GM06990 (cell line): ENCODE measurements at regions not wholly inside any gene's neighbourhood (a gene's known extent, or its start where the extent isn't known, plus 50 kb on each side); places are given as distances from the start of the nearest gene placed in this dataset.
"Not testable (repeated sequence)": the region's sequence is repeated elsewhere in the genome, so short reads cannot be mapped to it uniquely, and the experiment has no call there.

Source experiments
- DNase-seq: peaks from one replicate; pipeline ENCODE4 v3.0.0-alpha.2; 2011; ENCODE audit not compliant: insufficient read length; ENCODE audit errors: extremely low read depth
- H3K27me3 ChIP-seq: replicated peaks from 2 replicates; pipeline ENCODE4 v1.6.0; 2011; ENCODE audit warnings: low read length; ENCODE audit not compliant: control insufficient read depth, insufficient read depth
- H3K36me3 ChIP-seq: 2 replicates; pipeline ENCODE4 v1.5.1; 2011; ENCODE audit warnings: low read length; ENCODE audit not compliant: control insufficient read depth, insufficient read depth
- H3K4me3 ChIP-seq: replicated peaks from 2 replicates; pipeline ENCODE4 v1.5.1; 2011; ENCODE audit warnings: low read depth, mild to moderate bottlenecking, control low read depth, low read length
- TF ChIP-seq, protein P1 (sequence below): IDR thresholded peaks from 2 replicates; pipeline ENCODE4 v1.5.1; 2011; ENCODE audit warnings: low read length, control low read depth, mild to moderate bottlenecking, inconsistent platforms; ENCODE audit not compliant: insufficient read depth, poor library complexity, severe bottlenecking

DNA sequence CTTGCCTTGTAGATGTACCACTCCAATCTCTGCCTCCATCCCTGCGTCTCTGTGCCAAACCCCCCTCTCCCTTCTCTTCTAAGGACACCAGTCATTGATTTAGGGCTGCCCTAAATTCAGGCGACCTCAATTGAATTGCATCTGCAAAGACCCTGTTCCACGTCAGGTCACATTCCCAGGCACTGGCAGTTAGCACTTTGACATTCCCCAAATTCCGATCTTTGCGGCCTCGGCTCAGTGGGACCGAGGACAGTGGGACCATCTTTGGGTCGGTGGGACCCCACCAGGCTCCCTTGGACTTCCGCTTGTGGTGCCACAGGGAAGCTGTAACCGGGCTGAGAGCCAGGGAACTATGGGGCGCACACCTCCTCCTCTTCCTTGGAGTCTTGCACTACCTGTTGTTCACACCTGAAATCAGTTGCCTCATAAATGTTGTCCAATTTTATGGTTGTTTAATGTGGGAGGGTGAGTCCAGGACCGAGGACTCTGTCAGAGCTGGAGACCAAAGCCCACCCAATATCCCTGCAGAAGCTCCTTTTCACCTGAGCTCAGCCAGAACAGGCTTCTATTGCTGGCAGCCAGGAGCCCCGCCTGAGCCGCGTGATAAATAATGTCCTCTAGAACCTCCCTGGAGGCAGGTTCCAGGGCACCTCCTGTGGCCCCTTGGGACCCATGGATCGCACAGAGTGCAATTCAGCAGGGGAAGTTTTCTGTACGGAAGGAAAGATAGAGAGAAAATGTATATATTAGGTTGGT, 271.6 kb downstream of the EIPR1 start:
- Histone ChIP-seq H3K4me3 (no peak overlapping the region), H3K27me3 (peaks cover 2% of the 10 kb centered on the region), H3K36me3 (no peaks in the 10 kb centered on the region)
- DNase-seq = no peak
- TF ChIP-seq, protein P1, sequence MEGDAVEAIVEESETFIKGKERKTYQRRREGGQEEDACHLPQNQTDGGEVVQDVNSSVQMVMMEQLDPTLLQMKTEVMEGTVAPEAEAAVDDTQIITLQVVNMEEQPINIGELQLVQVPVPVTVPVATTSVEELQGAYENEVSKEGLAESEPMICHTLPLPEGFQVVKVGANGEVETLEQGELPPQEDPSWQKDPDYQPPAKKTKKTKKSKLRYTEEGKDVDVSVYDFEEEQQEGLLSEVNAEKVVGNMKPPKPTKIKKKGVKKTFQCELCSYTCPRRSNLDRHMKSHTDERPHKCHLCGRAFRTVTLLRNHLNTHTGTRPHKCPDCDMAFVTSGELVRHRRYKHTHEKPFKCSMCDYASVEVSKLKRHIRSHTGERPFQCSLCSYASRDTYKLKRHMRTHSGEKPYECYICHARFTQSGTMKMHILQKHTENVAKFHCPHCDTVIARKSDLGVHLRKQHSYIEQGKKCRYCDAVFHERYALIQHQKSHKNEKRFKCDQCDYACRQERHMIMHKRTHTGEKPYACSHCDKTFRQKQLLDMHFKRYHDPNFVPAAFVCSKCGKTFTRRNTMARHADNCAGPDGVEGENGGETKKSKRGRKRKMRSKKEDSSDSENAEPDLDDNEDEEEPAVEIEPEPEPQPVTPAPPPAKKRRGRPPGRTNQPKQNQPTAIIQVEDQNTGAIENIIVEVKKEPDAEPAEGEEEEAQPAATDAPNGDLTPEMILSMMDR = no peak

DNA sequence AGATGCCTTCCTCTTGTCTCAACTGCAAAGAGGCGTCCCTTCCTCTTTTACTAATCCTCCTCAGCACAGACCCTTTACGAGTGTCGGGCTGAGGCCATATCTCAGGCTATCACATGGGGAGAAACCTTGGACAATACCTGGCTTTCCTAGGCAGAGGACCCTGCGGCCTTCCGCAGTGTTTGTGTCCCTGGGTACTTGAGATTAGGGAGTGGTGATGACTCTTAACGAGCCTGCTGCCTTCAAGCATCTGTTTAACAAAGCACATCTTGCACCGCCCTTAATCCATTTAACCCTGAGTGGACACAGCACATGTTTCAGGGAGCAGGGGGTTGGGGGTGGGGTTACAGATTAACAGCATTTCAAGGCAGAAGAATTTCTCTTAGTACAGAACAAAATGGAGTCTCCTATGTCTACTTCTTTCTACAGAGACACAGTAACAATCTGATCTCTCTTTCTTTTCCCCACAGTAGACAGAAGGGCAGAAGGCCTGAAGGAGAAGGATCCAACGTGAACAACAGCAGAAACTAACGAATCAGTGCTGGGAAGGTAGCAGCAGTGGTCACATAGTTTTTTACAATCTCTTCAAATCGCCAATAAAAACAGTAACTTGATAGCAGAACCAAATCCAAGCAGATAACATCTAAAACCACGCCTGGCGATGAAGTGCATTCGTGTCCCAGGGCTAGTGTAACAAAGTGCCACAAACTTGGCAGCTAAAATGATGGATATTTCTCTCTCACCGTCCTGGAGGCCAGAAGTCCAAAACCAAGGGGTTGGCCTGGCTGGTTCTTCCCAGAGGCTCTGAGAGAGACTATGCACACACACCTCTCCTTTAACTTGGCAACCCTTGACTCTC, 272.4 kb downstream of the EIPR1 start:
- not testable (repeated sequence) for H3K27me3 ChIP-seq, H3K36me3 ChIP-seq, H3K4me3 ChIP-seq, DNase-seq

DNA sequence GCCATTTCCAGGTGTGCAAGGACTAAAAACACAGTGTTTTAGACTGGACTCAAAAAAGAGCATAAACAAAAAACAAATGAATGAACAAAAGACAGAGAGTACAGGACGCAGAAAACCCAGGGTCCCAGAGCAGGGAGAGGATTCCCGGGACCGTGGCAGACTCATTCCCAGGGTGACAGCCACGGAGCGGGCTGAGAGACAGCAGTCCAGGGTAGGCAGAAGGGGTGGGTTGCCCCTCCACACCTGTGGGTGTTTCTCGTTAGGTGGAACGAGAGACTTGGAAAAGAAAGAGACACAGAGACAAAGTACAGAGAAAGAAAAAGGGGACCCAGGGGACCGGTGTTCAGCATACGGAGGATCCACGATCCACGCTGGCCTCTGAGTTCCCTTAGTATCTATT, 273.4 kb downstream of the EIPR1 start:
- no peak overlapping the region for H3K4me3 ChIP-seq
- TF ChIP-seq, protein P1 = no peak
- no peak for DNase-seq
- peaks cover 2% of the 10 kb centered on the region for H3K27me3 ChIP-seq
- H3K36me3 ChIP-seq = no peaks in the 10 kb centered on the region

DNA sequence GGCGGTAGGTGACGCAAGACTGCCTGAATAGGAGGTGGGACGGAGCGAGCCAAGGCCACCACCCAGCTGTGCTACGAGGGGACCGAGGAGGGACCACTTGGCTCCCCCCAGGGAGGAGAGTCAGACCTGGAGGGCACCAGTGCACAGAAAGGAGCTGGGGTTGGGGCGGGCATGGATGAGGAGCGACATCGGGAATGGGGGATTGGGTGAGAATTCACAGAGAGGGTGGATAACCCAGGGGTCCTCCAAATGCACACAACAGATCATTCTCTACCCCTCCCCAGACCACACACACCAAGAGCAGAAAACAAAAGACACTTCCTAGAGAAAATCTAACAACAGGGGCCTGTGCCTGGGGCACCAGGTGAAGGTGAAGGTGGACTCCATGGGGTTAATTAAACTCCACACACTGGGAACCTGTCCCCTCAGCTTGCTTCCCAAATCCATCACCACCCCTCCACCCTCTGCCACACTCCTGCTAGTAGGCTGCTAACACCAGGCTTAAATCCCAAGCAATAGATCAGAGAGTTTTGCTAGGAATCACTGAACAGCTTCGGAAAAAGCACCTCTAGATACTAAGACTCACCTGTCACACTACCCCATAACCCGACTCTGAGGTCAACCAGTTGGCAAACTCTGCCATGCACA, 274.6 kb downstream of the EIPR1 start:
- no peak for DNase-seq
- no peak overlapping the region for H3K4me3 ChIP-seq
- peaks cover 2% of the 10 kb centered on the region for H3K27me3 ChIP-seq
- no peaks in the 10 kb centered on the region for H3K36me3 ChIP-seq
- TF ChIP-seq, protein P1 = no peak

DNA sequence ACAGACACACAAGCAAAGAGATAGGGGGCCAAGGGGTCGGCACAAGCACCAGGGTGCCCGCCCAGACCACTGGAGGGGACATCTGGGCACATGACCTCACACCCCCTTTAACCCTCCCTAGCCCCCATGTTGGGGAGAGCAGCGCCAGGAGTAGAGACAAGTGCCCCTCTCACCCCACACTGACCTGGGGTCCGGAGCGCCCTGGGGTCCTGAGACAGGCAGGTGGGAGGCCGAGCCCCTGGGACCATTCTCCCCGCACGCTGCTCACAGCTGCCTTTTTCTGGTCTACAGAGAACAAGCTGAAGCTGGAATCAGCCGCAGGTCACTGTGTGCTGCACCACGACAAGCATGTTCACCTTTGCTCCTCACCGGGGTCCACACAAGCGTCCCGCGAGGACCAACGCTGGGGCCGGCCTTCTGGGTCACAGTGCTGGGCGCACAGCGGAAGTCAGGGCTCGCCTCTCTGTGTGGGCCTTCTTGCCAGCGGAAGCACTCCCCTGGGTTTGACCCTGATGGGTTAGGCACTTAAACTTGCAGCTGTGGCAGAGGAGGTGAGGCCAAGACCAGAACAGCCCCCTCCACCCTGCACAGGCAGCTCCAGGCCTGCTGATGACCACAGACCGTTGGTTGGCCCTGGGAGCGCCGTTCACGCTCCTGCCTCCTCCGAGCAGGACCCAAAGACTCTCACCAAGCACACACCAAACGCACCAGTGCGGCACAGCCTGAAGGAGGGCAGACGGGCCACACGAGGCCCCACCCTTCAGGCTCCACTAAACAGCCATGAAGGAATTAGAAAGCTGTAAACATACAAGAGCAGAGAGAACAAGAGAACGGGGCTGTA, 275.3 kb downstream of the EIPR1 start:
- Histone ChIP-seq H3K27me3 (peaks cover 2% of the 10 kb centered on the region), H3K4me3 (no peak overlapping the region), H3K36me3 (no peaks in the 10 kb centered on the region)
- TF ChIP-seq, protein P1 = no peak
- no peak for DNase-seq
